Renal cortex interstitium (tissue), 11 donors: ENCODE measurements at regions not wholly inside any gene's neighbourhood (a gene's known extent, or its start where the extent isn't known, plus 50 kb on each side); places are given as distances from the start of the nearest gene placed in this dataset.

Source experiments
- DNase-seq, 11 donors: peaks; one replicate each; pipeline ENCODE4 v3.0.0-alpha.2; 2013; ENCODE audit warnings: low read depth in 9 of 11, low spot score in 4 of 11; ENCODE audit errors: extremely low read depth in 1 of 11

DNA sequence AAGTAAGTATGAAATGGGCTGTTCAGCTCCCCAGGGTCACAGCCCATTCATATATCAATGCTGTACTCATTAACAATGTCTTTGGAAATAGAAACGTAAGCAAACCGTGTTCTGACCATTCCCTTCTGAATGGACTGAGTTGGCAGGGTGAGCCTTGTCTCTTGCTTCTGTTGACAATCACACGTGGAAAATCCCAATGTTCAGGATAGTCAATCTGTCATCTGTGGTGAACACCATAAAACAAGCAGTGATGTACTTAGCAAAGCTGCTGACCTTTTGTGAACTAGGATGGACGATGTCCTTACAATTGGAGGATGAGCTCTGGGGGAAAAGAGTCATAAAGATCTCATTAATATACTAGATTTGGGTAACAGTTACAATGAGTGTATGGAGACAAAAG lies 109.6 kb upstream of the PAQR3 start:
- no peak for DNase-seq

DNA sequence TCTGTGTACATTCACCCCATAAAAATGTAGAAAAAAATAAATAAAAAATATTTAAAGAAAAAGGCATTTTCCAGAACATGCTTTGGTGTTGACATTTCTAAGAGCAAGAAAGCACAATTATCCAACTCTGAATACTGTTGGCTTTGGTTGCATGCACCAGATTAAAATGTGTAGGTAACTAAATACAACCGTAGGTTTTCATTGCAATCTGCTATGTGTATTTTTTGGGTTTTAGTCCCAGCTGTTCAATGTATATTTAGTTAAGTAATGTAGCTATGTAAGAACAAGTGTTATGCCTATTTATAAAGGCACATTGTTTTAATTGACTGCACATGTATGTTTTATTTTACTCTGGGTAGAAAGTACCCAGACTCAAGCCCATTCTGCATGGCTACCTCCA lies 108.1 kb upstream of the PAQR3 start:
- DNase-seq, result no peak

DNA sequence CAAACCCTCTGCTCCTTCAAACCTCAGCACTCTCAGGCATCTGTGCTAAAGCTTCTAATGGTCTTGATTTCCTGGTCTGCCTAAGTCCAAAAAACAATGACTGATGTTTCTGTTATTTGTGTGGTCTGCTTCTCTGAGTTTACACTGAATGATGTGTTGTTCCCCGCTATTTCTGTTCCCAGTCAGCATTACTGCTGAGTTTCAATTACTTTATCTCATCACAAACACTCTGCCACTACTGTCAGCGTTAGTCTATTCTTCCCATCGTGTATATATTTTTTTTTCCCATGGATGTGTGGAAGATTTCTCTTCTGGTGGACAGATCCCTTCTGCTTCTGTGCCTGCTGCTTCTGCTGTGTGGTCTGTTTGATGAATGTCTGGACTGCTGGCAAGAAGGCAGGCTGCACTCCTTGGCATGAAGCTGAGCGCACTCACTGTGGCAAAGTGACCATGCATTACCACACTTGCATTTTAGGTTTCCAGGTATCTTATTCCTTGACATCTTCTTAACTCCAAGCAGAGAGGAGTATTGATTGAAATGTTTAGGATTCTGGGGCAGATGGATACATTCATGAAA lies 106.9 kb upstream of the PAQR3 start:
- no peak for DNase-seq

DNA sequence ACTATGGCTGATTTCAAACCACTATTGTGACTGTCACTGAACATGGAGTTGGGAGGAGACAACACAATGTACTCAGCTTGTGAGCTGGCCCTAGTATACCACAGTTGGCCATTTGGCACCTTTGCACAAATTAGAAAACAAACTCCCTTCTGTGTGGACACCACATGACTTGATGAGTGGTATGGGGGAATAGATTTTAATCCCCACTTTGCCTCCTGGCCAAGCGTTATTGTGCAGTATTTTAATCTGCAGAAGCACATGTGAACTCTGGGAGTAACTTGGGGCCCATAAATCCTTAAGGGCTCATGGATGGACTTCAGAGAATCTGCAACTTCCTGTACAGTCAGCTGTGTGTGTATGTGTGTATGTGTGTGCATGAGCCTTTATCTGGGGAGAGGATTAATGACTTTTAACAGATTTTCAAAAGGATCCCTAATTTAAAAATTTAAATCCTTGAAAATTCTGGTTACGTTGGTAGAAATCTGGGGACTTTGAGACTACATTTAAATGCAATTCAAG lies 105.0 kb upstream of the PAQR3 start:
- DNase-seq, result peak in 4 of 11 donors; percentile 3 to 7 (median 6)

DNA sequence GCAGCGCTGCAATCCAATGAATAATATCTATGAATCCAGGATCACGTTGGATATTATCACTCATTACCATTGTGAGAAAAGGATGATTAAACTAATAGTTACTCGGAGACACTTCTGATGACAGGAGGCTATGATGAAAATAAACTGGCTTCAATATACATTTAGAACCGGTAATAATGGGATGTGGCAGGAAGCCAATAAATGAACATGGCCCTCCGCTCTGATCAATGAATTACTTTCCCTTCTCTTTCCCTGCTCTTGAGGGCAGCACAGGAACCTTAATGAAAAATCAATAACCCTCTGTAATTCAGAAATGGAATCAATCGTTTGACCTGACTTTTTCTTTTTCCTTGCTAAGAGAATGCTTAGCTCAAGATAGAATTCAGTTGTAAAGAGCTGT lies 103.9 kb upstream of the PAQR3 start:
- no peak for DNase-seq

DNA sequence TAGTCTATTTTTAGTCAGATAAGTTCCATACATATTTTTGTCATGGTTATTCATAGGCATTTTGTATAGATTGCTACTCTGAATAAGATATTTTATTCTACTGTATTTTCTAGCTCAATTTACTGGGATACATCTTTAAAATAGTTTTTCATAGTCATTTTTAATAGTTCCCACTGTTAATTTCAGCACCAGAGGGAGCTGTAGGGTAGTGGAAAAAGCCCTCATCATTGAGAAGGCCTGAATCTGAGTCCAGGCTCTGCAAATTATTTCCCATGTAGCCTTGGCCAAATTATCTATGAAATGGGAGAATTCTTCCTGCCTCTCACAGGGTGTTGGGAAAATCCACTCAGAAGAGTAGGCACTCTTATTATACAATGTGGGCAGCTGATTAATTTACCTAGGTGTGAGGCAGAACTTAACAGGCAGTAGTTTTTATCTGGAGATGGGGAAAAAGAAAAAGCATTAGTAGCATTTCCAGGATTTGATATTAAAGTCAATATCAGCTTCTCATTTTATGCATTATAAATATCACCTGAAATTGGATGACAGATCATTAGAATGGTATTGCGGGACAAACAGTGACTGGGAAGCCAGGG lies 102.9 kb upstream of the PAQR3 start:
- peak in 10 of 11 donors; percentile 6 to 47 (median 24) for DNase-seq

DNA sequence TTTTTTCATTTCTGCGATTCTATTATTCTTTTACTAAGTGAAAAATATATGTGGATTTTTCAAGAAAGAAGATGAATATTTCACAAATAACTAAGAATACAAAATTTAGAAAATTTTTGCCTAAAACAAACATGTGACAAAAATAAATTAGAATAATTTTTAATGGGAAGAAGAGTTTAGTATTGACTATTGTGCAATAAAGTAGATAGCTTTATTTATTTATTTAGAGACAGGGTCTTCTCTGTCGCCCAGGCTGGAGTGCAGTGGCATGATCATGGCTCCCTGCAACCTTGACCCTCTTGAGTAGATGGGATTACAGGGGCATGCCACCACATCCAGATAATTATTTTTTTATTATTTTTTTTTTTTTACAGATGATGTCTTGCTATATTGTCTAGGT lies 95.3 kb upstream of the PAQR3 start:
- DNase-seq, result no peak

DNA sequence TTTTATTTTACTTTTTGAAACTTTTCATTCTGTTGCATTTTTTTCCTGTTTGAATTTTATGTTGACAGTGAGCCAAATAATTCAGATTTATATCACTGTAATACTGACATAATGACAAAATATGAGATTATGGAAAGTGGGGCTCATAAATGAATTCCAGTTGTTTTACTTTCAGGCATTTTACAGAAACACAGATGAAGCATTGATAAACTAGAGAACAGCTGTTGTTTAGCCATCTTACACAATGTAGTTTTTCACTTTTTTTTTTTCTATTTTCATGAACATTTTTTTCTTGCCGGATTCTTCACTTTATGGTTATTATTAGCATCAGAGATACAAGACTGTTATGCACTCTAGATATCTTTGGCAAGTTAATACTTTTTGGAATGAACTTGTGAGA lies 91.7 kb upstream of the PAQR3 start:
- no peak for DNase-seq

DNA sequence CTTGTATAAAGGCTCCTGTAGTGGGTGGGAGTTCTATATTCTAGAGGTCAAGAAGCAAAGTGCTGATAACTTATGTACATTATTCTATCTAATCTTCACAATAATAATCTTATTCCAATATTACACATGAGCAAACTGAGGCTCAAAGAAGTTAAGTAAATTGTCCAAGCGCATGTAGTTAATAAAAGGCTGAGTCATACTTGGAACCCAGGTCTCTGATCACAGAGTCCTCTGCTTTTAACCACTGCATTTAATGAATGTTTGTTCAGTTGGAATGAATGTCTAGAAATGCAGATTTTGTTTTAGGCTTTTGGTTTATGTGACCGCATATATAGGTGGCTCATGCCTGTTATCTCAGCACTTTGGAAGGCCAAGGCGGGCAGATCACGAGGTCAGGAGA lies 88.4 kb upstream of the PAQR3 start:
- no peak for DNase-seq

DNA sequence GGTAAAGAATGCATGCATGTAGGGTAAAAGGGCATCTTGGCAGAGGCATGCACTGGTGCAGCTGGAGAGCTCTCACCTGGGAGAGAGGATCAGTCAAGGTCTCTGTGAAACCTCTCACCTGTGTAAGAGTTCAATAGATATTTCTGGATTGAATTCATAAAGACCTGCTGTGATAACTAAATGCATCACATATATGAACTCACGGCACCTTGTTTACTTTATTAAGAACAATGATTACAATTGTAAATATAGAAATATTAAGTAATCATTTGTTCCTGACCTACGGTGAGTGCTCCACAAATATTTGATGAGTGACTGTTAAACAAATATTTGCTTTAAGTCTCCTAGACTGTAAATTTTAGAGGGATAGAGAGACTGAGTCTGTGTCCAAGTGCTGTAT lies 85.9 kb upstream of the PAQR3 start:
- DNase-seq, result no peak

DNA sequence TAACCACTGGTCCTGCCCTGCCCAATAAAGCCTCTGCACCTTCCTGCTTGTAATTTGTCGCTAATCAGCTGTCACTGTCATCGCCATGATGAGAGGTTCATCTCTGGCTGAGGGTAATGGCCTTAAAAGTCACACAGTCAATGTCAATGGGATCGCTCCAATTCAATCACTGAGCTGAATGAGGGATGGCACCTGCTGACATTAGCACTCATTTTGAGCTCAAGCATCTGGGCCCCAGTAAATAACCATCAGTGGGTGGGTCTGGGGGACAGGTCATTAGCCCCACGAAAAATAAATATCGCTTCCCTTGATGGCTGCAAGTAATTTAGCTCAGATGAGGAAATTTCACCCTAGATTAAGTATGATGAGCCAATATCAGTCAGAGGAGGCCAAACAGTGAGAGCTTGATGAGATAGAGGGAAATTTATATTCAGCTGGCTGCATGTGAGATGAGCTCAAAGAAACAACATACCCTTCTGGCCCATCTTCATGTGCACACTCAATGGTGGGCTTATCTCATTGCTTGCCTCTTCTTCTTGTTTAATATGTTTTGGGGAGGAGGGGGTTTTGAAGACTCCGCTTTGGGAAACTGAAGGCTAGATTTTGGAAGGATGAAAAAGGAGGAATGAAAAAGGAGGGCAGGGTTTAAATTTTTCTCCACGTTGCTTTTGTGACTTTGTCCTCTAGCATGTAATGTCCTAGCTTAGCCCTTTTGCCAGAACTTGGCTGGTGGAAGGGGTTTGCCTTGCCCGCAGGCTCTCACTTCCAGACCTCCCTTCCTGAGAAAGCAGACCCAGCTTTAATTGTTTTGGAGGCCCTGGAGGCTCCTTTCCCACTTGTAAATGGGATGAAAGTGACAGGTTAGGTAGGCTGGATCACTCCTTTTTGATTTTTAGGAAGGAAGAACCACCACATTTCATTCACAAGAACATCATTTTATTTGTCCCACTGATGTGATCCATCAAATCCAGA lies 84.8 kb upstream of the PAQR3 start:
- DNase-seq, result no peak

DNA sequence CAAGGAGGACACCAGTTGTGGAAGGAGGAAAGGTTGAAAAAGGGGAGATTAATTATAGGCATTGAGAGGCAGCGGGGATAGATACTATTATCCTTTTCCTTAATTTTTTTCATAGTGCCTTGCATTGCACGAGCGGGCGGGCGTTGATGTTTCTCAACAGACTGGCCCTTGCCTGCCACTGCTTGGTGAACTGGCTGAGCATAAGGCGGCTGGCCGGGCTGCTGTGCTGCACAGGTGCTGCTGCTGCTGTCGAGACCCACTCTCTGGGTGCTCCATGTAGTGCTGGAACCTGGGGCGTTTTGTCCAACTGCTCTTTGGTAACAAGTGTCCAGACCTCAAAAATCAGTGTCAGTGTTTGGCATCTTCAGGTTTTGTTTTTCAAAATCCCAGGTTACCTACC lies 83.3 kb upstream of the PAQR3 start:
- DNase-seq, result no peak

DNA sequence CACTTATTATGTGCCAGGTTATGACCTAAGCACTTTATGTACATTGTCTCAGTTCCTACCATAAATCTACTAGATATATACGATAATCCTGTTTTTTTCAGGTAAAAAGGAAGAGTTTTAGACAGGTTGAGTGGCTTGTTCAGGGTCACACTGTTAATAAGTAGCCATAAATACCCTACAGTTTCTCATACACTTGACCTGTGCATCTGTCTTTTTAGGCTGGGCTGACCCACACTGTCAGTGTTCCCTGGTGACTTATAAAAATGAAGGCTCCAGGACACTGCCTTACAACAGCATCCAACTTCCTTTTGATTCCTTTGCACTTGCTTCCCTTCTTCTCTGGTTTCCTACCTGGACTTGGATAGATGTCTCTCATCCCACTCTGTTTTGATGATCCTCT lies 78.2 kb upstream of the PAQR3 start:
- DNase-seq, result no peak

DNA sequence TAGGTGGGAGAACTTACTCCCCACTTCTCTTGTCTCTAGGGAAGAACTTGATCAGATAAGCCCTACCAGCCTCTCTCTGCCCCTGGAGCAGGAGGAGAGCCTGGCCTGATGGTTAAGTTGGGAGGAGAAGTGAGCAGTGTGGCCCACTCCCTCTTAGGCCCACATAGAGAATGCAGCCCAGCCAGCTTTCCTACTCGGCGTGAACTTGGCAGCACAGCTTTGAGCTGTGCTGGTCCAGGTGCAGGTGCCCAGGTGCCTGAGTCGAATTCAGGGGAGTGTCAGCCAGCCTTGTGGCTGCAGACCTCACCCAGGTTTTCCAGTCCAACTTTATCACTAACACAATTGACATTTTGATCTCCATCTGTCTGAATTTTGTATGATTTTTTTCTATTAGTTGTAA lies 77.6 kb upstream of the PAQR3 start:
- no peak for DNase-seq

DNA sequence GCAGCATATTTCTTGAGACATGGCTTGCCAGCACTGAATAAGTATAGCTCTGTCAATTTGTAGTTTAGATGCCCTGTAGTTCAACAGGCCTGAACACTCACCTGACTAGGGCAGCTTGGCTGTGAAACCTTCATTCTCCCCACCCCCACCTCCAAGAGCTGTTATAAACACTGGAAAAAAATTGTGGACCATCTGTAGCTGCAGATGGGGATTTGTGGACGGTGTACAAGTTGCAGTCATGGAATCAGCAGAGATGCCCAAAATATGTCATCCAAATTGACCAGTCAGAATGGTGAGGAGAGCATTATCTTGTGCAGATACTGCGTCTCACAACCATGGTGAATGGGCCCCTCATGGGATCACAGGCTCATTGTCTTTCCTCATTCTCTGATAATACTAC lies 76.2 kb upstream of the PAQR3 start:
- no peak for DNase-seq

DNA sequence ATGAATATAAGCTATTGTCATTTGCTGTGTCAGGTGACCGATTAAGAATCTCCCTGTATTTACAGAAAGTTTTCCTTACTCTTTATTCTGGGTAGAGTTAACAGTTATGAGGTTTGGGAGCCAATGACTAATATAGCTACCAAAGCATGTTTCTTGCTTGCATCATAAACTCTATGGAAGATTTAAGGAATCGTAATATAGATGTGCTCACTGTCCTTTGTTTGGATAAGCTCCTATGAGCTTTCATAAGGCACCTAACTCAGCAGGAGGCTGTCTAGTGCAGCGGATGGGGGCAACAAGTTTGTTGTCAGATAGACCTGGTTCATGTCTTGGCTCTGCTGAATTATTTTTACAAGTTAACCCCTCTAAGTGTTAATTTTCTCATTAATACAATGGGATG lies 75.0 kb upstream of the PAQR3 start:
- DNase-seq, result no peak

DNA sequence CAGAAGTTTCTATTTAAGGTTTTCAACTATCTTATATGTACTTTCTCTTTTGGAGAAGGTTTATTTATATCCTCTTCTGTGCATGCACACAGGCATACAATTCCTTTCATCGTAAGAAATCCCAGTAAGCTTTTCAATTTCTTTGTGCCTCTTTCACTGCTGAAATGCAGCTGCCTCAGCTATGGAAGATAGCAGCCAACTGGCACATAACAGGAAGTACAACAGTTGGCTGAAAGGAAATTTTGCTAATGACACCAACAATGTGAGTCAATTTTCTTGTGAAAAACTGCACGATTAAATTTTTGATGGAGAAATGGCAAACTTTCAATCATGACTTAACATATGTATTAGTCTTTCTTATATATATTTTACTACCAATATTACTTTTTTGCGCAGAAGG lies 74.5 kb upstream of the PAQR3 start:
- no peak for DNase-seq

DNA sequence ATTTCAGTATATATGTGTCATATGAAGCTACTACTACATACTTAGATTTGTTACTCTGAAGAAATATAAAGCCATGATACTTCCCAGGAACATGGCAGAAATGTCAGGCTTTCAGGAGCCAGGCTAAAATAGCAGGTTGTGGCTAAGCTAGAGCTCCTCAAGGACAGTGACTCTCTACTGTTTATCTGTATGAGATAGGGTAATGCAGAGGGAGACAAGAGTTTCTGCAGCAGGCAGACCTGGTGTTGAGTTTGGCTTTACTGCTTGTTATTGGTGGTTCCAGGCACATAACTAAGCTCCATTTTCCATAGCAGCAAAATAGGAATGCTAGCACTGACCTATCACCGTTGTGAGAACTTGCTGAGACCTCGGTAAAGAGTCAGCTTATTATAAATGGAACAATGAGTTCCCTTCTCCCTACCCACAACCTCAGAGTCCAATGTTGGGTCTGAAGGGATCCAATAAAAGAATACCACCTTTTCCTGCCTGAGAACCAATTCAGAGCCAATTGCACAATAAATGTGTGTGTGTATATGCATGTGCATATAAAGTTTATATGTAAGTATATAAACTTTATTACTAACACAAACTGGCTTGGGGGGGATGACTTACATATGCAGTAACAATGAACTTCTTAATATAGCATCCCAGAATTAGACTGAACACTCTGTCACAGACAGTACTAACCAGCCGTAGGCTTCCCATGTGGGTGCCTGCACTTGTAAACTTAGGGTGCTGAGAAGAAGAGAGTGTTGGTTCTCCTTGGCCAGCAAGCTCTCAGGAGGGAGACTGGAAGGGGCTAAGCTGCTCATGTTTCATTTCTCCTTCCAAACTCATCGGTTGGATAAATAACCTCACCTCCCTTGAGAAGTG lies 51.9 kb upstream of the PAQR3 start:
- no peak for DNase-seq

DNA sequence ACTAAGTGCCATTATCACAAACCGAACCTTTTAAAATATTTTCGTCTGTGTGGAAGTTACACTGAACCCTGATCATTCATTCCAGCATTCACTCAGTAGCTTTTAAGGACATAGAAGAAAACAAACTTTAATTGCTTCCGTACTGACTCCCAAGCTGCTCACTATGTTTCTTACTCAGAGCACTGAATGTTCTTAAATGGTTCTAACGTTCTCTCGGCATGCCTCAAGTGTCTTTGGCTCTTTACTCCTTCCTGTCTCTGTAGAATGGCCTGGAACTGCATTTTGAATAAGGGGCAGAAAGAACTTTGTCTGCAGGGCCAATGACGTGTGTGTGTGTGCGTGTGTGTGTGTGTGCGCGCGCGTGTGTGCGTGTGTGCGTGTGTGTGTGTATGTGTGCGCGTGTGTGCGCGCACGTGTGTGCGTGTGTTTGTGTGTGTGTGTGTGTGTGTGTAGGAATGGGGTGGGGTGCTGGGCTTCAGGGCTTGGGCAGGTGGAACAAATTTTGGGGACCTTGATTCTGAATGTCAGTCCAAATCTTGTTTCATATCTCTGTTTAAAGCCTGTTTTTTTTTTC lies 50.5 kb upstream of the PAQR3 start:
- no peak for DNase-seq
